IPS DF 6.9 (cell line): ENCODE measurements at regions not wholly inside any gene's neighbourhood (a gene's known extent, or its start where the extent isn't known, plus 50 kb on each side); places are given as distances from the start of the nearest gene placed in this dataset.
"Not testable (repeated sequence)": the region's sequence is repeated elsewhere in the genome, so short reads cannot be mapped to it uniquely, and the experiment has no call there.

Experiments used
- DNase-seq: peaks from one replicate; pipeline ENCODE4 v3.0.0-alpha.2; 2013; ENCODE audit warnings: low read depth, low spot score
- H3K27ac ChIP-seq: one replicate; pipeline ENCODE4 v1.5.1; 2013; ENCODE audit warnings: low read length, control low read depth
- H3K27me3 ChIP-seq: 2 replicates; pipeline ENCODE4 v1.6.1; 2013; ENCODE audit warnings: mild to moderate bottlenecking, low read length; ENCODE audit not compliant: control insufficient read depth, insufficient read depth
- H3K36me3 ChIP-seq: 2 replicates; pipeline ENCODE4 v1.6.1; 2013; ENCODE audit warnings: low read length; ENCODE audit not compliant: control insufficient read depth, insufficient read depth
- H3K4me1 ChIP-seq: 2 replicates; pipeline ENCODE4 v1.6.1; 2013; ENCODE audit warnings: low read length; ENCODE audit not compliant: control insufficient read depth, insufficient read depth
- H3K4me3 ChIP-seq: 2 replicates; pipeline ENCODE4 v1.5.1; 2013; ENCODE audit warnings: mild to moderate bottlenecking, low read length
- H3K9me3 ChIP-seq: 2 replicates; pipeline ENCODE4 v1.6.1; 2013; ENCODE audit warnings: low read length, inconsistent platforms; ENCODE audit not compliant: control insufficient read depth, insufficient read depth
- WGBS: extraction: QIAGEN DNeasy Blood & Tissue Kit; methylation state at CpG from one replicate; pipeline ENCODE4 v1.1.7; 2013; ENCODE audit warnings: mixed read lengths, missing lambda C conversion rate; ENCODE audit not compliant: insufficient read length, insufficient coverage; 5-methylcytosine and 5-hydroxymethylcytosine counted together

GRCh38 chr15:44817797-44818196, 81.5 kb downstream of the TRIM69 start:
- not testable (repeated sequence) for H3K4me1 ChIP-seq, H3K9me3 ChIP-seq, DNase-seq, H3K36me3 ChIP-seq, H3K27ac ChIP-seq, H3K4me3 ChIP-seq, H3K27me3 ChIP-seq
- no CpG with 5 or more reads among the region's 9 CpGs for WGBS

GRCh38 chr15:44819331-44819987, 83.1 kb downstream of the TRIM69 start:
- WGBS: no CpG with 5 or more reads among the region's 9 CpGs
- H3K9me3 ChIP-seq, H3K27ac ChIP-seq, H3K4me3 ChIP-seq, H3K27me3 ChIP-seq, DNase-seq, H3K4me1 ChIP-seq, H3K36me3 ChIP-seq: not testable (repeated sequence)

- H3K4me1 ChIP-seq, H3K36me3 ChIP-seq, DNase-seq, H3K27ac ChIP-seq, H3K9me3 ChIP-seq, H3K4me3 ChIP-seq, H3K27me3 ChIP-seq: not testable (repeated sequence)
- WGBS: no CpG with 5 or more reads among the region's 5 CpGs
These were observed 84.2 kb downstream of the TRIM69 start for GRCh38 chr15:44820535-44820934.

- H3K27ac ChIP-seq, H3K4me3 ChIP-seq, H3K36me3 ChIP-seq, H3K27me3 ChIP-seq, H3K4me1 ChIP-seq, H3K9me3 ChIP-seq, DNase-seq: not testable (repeated sequence)
- WGBS: no CpG with 5 or more reads among the region's 5 CpGs
These were observed 84.6 kb downstream of the TRIM69 start for GRCh38 chr15:44820967-44821366.

- not testable (repeated sequence) for H3K4me3 ChIP-seq, H3K4me1 ChIP-seq, H3K27ac ChIP-seq, DNase-seq, H3K27me3 ChIP-seq, H3K9me3 ChIP-seq, H3K36me3 ChIP-seq
- no CpG with 5 or more reads among the region's 9 CpGs for WGBS
These were observed 88.2 kb downstream of the TRIM69 start for GRCh38 chr15:44824277-44825145.

GRCh38 chr15:44826583-44826982, 90.3 kb downstream of the TRIM69 start:
- H3K9me3 ChIP-seq, DNase-seq, H3K27me3 ChIP-seq, H3K4me1 ChIP-seq, H3K36me3 ChIP-seq, H3K27ac ChIP-seq, H3K4me3 ChIP-seq: not testable (repeated sequence)
- WGBS: no CpG with 5 or more reads among the region's 1 CpG

GRCh38 chr15:44828229-44828914, 92.0 kb downstream of the TRIM69 start:
- H3K27me3 ChIP-seq, H3K9me3 ChIP-seq, DNase-seq, H3K36me3 ChIP-seq, H3K4me1 ChIP-seq, H3K4me3 ChIP-seq, H3K27ac ChIP-seq: not testable (repeated sequence)
- no CpG with 5 or more reads among the region's 14 CpGs for WGBS

- DNase-seq, H3K27ac ChIP-seq, H3K9me3 ChIP-seq, H3K4me1 ChIP-seq, H3K36me3 ChIP-seq, H3K4me3 ChIP-seq, H3K27me3 ChIP-seq: not testable (repeated sequence)
- no CpG with 5 or more reads among the region's 4 CpGs for WGBS
These were observed 92.8 kb downstream of the TRIM69 start for GRCh38 chr15:44829150-44829549.

GRCh38 chr15:44830692-44831408, 94.5 kb downstream of the TRIM69 start:
- WGBS: no CpG with 5 or more reads among the region's 6 CpGs
- not testable (repeated sequence) for H3K27me3 ChIP-seq, H3K27ac ChIP-seq, DNase-seq, H3K36me3 ChIP-seq, H3K4me3 ChIP-seq, H3K4me1 ChIP-seq, H3K9me3 ChIP-seq

GRCh38 chr15:44831409-44831741, 95.0 kb downstream of the TRIM69 start:
- H3K4me3 ChIP-seq, H3K27ac ChIP-seq: not testable (repeated sequence)
- WGBS: no CpG with 5 or more reads among the region's 8 CpGs

More at GRCh38 chr15:44831409-44831741, 95.0 kb downstream of the TRIM69 start:
- H3K36me3 ChIP-seq, H3K4me1 ChIP-seq, H3K9me3 ChIP-seq, H3K27me3 ChIP-seq, DNase-seq: not testable (repeated sequence)
